ENCODE measurements at regions not wholly inside any gene's neighbourhood (a gene's known extent, or its start where the extent isn't known, plus 50 kb on each side); places are given as distances from the start of the nearest gene placed in this dataset.

- peaks cover 35% of the 10 kb centered on the region for H3K4me1 ChIP-seq (ENCODE audit: control insufficient read depth, insufficient read depth, low read length)
- ATAC-seq: no peak
- CTCF ChIA-PET: interaction anchor here (0.5 kb wide), 1 partner anchor 183 kb away, joined by 3 read pairs; no protein-coding TSS in a partner anchor
- BruUV-seq (replicated peaks): no TSS peak
- in situ Hi-C loops (cut with HindIII; ENCODE audit: low pct_unique_long_range_greater_than_20kb, low sequenced_read_pairs) (no loop called here), intact Hi-C loops (cut with micrococcal nuclease; ENCODE audit: unreplicated experiment) (no loop called here)
- no peak overlapping the region for H3K4me3 ChIP-seq (ENCODE audit: low read depth in 2 of 2, low read length in 2 of 2)
- POLR2A ChIA-PET: no interaction called here
- H3K27me3 ChIP-seq (ENCODE audit: control insufficient read depth, insufficient read depth, low read length): no peaks in the 10 kb centered on the region
- TF ChIP-seq POLR2AphosphoS5 (IDR thresholded peaks at IDR 0.05; ENCODE audit: low read depth, low read length): no peak
- no peak for TF ChIP-seq SIN3A (IDR thresholded peaks at IDR 0.05; ENCODE audit: borderline replicate concordance, insufficient read depth, low read depth, low read length)
- no peak for TF ChIP-seq REST (IDR thresholded peaks at IDR 0.05; ENCODE audit: insufficient read depth in 1 of 2, low read depth in 2 of 2, low read length in 1 of 2)
- TF ChIP-seq, protein P1, sequence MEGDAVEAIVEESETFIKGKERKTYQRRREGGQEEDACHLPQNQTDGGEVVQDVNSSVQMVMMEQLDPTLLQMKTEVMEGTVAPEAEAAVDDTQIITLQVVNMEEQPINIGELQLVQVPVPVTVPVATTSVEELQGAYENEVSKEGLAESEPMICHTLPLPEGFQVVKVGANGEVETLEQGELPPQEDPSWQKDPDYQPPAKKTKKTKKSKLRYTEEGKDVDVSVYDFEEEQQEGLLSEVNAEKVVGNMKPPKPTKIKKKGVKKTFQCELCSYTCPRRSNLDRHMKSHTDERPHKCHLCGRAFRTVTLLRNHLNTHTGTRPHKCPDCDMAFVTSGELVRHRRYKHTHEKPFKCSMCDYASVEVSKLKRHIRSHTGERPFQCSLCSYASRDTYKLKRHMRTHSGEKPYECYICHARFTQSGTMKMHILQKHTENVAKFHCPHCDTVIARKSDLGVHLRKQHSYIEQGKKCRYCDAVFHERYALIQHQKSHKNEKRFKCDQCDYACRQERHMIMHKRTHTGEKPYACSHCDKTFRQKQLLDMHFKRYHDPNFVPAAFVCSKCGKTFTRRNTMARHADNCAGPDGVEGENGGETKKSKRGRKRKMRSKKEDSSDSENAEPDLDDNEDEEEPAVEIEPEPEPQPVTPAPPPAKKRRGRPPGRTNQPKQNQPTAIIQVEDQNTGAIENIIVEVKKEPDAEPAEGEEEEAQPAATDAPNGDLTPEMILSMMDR (IDR thresholded peaks at IDR 0.05): no peak
- TF ChIP-seq TCF7L2 (IDR thresholded peaks at IDR 0.05; ENCODE audit: low read depth, low read length): no peak
- no peak for DNase-seq (ENCODE audit: low read depth, low spot score)
- no peaks in the 10 kb centered on the region for H3K36me3 ChIP-seq (ENCODE audit: control insufficient read depth, insufficient read depth, low read length)
- H3K27ac ChIP-seq (ENCODE audit: low read length): peak overlapping the region; percentile 70; the same call in 1 of the 2 replicates
- no peaks in the 10 kb centered on the region for H3K9me3 ChIP-seq (ENCODE audit: control insufficient read depth, insufficient read depth, low read depth, low read length)
Observed at GRCh38 chr5:96332535-96333366, 100.3 kb downstream of the PCSK1 start.

DNA sequence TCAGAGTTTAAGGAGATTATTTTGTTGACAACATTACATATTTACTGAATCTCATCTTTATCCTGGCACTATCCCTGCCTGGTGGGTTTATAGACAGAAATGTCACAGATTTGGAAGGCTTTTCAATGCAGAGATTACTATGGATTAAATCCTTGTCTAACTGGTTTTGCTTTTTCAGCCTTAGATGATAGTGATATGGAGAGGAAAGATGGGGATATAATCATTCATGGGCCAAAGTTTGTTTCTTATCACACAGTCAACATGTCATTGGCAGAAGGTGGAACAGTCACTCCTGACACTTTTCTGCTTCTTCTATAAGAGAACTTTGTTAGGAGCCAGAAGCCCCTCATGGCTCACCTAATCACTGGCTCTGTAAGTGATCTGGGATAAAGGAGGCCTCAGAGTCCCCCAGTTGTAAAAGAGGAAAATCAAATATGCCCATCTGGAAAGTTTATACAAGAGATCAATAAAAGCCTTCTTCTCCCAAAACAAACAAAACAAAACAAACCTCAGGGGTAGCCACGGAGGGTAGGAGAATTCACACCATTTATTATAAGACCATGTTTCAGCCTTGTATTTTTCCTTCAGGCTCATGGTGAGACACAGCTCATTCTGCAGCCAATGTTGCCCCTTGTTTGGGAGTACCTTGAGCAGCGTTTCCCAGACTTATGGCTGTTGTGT, 101.2 kb downstream of the PCSK1 start:
- ChIA-PET CTCF (no interaction called here), POLR2A (interaction anchor here (0.5 kb wide), 1 partner anchor 303 kb away, joined by 3 read pairs; no protein-coding TSS in a partner anchor)
- no peak for DNase-seq (ENCODE audit: low read depth, low spot score)

More for the DNA sequence above, 101.2 kb downstream of the PCSK1 start:
- Histone ChIP-seq H3K4me3 (ENCODE audit: low read depth in 2 of 2, low read length in 2 of 2) (no peak overlapping the region), H3K4me1 (ENCODE audit: control insufficient read depth, insufficient read depth, low read length) (peaks cover 35% of the 10 kb centered on the region), H3K27ac (ENCODE audit: low read length) (peak overlapping the region; percentile 68; the same call in 1 of the 2 replicates), H3K27me3 (ENCODE audit: control insufficient read depth, insufficient read depth, low read length) (no peaks in the 10 kb centered on the region), H3K9me3 (ENCODE audit: control insufficient read depth, insufficient read depth, low read depth, low read length) (no peaks in the 10 kb centered on the region), H3K36me3 (ENCODE audit: control insufficient read depth, insufficient read depth, low read length) (no peaks in the 10 kb centered on the region)
- no peak for ATAC-seq
- TF ChIP-seq SIN3A (IDR thresholded peaks at IDR 0.05; ENCODE audit: borderline replicate concordance, insufficient read depth, low read depth, low read length) (no peak), REST (IDR thresholded peaks at IDR 0.05; ENCODE audit: insufficient read depth in 1 of 2, low read depth in 2 of 2, low read length in 1 of 2) (no peak), TCF7L2 (IDR thresholded peaks at IDR 0.05; ENCODE audit: low read depth, low read length) (no peak), POLR2AphosphoS5 (IDR thresholded peaks at IDR 0.05; ENCODE audit: low read depth, low read length) (no peak)
- TF ChIP-seq, protein P1 (IDR thresholded peaks at IDR 0.05): no peak
- intact Hi-C loops (cut with micrococcal nuclease; ENCODE audit: unreplicated experiment): no loop called here
- in situ Hi-C loops (cut with HindIII; ENCODE audit: low pct_unique_long_range_greater_than_20kb, low sequenced_read_pairs): no loop called here
- no TSS peak for BruUV-seq (replicated peaks)
